ENCODE measurements at regions not wholly inside any gene's neighbourhood (a gene's known extent, or its start where the extent isn't known, plus 50 kb on each side); places are given as distances from the start of the nearest gene placed in this dataset.

DNA sequence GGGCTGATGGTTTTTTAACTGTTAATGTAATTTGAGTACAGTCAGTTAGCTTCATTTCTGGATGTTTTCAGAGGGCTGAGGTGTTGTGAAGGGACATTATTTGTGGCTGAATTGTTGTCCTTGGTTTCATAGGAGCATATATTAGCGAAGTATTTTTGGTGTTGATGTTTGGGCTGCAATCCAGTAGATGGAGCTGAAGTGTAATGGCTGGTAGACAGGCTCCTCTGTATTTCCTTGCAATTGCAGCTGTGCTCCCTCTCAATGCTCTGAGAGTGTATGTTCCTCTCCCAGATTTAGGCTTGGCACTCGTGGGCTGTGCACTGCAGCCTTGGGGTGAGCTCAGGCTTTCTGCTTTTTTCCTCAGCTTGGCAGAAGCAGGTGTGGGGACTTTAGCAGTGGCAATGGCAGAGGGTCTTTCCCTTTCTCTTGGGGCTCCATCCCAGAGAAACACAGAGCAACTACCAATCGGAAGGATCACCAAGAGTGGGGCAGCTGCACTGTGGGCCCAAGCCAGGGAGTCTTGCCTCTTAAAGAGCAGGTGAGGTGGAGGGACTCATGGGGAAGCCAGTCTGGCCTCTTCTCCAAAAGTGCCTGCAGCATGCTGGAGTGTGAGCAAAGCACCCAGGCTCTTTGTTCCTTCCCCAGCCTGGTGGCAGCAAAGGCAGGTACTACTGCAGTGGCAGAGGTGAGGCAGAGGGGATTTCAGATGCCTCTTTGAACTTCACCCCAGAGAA, 544.4 kb downstream of the SH2D4B start:
- ChIA-PET CTCF (interaction anchor here (1.7 to 1.8 kb wide), 2 partner anchors 10 to 13 kb away, joined by 4 to 5 read pairs; no protein-coding TSS in a partner anchor), POLR2A (no interaction called here)

DNA sequence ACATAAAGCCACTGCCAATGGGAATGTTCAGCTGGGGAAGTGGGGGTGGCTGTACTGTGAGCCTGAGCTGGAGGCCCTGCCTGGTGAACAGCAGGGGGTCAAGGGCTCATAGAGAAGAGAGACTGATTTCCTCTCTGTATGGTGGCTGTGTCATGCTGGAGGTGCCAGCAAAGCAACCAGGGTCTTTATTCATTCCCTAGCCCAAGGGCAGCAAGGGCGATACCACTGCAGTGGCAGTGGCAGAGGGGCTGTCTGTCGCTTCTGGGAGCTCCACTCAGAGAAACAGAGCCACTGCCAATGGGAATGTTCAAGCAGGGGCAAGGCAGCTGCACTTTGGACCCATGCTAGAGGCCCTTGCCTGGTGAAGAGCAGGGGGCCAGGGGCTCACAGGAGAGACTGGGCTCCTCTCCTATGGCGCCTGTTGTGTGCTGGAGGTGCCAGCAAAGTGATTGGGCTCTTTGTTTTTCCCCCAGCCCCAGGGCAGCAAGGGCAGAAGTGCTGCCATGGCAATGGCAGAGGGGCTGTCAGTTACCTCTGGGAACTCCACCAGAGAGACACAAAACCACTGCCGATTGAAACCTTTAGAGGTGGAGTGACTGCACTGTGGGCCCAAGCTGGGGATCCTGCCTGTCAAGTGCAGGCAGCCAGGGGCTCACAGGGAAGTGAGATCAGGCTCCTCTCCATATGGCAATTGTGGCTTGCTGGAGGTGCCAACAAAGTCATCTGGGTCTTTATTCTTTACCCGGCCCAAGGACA, 545.1 kb downstream of the SH2D4B start:
- Histone ChIP-seq H3K27ac (ENCODE audit: low read depth in 2 of 2, low read length in 1 of 2) (no peak overlapping the region), H3K36me3 (replicated peaks in 1 of 2; ENCODE audit: control insufficient read depth in 1 of 2, insufficient read depth in 2 of 2, low read length in 1 of 2) (no peaks in the 10 kb centered on the region), H4K20me1 (ENCODE audit: insufficient read depth) (no peaks in the 10 kb centered on the region), H3K4me2 (no peak overlapping the region), H2AFZ (ENCODE audit: low read depth) (no peak overlapping the region), H3K4me3 (ENCODE audit: low read depth in 2 of 2, low read length in 1 of 2) (no peak overlapping the region), H3K27me3 (ENCODE audit: insufficient read depth) (no peaks in the 10 kb centered on the region), H3F3A (replicated peaks; ENCODE audit: insufficient read depth) (no peaks in the 10 kb centered on the region), H3K79me2 (ENCODE audit: insufficient read depth) (no peaks in the 10 kb centered on the region), H3K9ac (no peak overlapping the region), H3K4me1 (ENCODE audit: control insufficient read depth in 1 of 2, insufficient read depth in 2 of 2, low read depth in 1 of 2, low read length in 1 of 2) (no peaks in the 10 kb centered on the region), H3K9me2 (no peaks in the 10 kb centered on the region), H3K9me3 (no peaks in the 10 kb centered on the region)
- no peak for DNase-seq
- ChIA-PET POLR2A (no interaction called here), CTCF (interaction anchor here (1.7 to 1.8 kb wide), 2 partner anchors 11 to 12 kb away, joined by 4 to 5 read pairs; no protein-coding TSS in a partner anchor)
- WGBS (ENCODE audit: low lambda C conversion rate), result 14% methylated on average over 4 of the region's 5 CpGs
- TF ChIP-seq, protein P1, sequence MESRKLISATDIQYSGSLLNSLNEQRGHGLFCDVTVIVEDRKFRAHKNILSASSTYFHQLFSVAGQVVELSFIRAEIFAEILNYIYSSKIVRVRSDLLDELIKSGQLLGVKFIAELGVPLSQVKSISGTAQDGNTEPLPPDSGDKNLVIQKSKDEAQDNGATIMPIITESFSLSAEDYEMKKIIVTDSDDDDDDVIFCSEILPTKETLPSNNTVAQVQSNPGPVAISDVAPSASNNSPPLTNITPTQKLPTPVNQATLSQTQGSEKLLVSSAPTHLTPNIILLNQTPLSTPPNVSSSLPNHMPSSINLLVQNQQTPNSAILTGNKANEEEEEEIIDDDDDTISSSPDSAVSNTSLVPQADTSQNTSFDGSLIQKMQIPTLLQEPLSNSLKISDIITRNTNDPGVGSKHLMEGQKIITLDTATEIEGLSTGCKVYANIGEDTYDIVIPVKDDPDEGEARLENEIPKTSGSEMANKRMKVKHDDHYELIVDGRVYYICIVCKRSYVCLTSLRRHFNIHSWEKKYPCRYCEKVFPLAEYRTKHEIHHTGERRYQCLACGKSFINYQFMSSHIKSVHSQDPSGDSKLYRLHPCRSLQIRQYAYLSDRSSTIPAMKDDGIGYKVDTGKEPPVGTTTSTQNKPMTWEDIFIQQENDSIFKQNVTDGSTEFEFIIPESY (IDR thresholded peaks at IDR 0.05; ENCODE audit: borderline replicate concordance, low read depth), result no peak
- TF ChIP-seq RFX5 (IDR thresholded peaks at IDR 0.05; ENCODE audit: low read length) (no peak), EZH2phosphoT487 (IDR thresholded peaks at IDR 0.05; ENCODE audit: borderline replicate concordance, low read depth) (no peak), RAD21 (IDR thresholded peaks at IDR 0.05; ENCODE audit: low read length) (no peak), FOXJ3 (CRISPR knock-in tag; IDR thresholded peaks at IDR 0.05) (no peak), SIN3A (IDR thresholded peaks at IDR 0.05; ENCODE audit: borderline replicate concordance, low read depth, low read length) (no peak), TEAD4 (IDR thresholded peaks at IDR 0.05; ENCODE audit: borderline replicate concordance, insufficient read depth) (no peak), NFIC (IDR thresholded peaks at IDR 0.05; ENCODE audit: borderline replicate concordance) (no peak), JUND (IDR thresholded peaks at IDR 0.05) (no peak), ELF1 (IDR thresholded peaks at IDR 0.05) (no peak), TAF1 (IDR thresholded peaks at IDR 0.05; ENCODE audit: borderline replicate concordance, low read depth, low read length) (no peak), NRF1 (IDR thresholded peaks at IDR 0.05; ENCODE audit: low read depth, low read length) (no peak), SMC3 (IDR thresholded peaks at IDR 0.05; ENCODE audit: low read depth, low read length) (no peak)
- TF ChIP-seq, protein P2, sequence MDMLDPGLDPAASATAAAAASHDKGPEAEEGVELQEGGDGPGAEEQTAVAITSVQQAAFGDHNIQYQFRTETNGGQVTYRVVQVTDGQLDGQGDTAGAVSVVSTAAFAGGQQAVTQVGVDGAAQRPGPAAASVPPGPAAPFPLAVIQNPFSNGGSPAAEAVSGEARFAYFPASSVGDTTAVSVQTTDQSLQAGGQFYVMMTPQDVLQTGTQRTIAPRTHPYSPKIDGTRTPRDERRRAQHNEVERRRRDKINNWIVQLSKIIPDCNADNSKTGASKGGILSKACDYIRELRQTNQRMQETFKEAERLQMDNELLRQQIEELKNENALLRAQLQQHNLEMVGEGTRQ (IDR thresholded peaks at IDR 0.05; ENCODE audit: borderline replicate concordance, low read depth, low read length), result no peak

More for the DNA sequence above, 544.4 kb downstream of the SH2D4B start:
- Histone ChIP-seq H4K20me1 (ENCODE audit: insufficient read depth) (no peaks in the 10 kb centered on the region), H3F3A (replicated peaks; ENCODE audit: insufficient read depth) (no peaks in the 10 kb centered on the region), H3K79me2 (ENCODE audit: insufficient read depth) (no peaks in the 10 kb centered on the region), H3K4me2 (no peak overlapping the region), H3K9ac (no peak overlapping the region), H3K9me2 (no peaks in the 10 kb centered on the region), H3K27me3 (ENCODE audit: insufficient read depth) (no peaks in the 10 kb centered on the region), H3K4me1 (ENCODE audit: control insufficient read depth in 1 of 2, insufficient read depth in 2 of 2, low read depth in 1 of 2, low read length in 1 of 2) (no peaks in the 10 kb centered on the region), H3K36me3 (replicated peaks in 1 of 2; ENCODE audit: control insufficient read depth in 1 of 2, insufficient read depth in 2 of 2, low read length in 1 of 2) (no peaks in the 10 kb centered on the region), H2AFZ (ENCODE audit: low read depth) (no peak overlapping the region), H3K4me3 (ENCODE audit: low read depth in 2 of 2, low read length in 1 of 2) (no peak overlapping the region), H3K27ac (ENCODE audit: low read depth in 2 of 2, low read length in 1 of 2) (no peak overlapping the region), H3K9me3 (no peaks in the 10 kb centered on the region)
- DNase-seq, result no peak
- TF ChIP-seq, protein P3, sequence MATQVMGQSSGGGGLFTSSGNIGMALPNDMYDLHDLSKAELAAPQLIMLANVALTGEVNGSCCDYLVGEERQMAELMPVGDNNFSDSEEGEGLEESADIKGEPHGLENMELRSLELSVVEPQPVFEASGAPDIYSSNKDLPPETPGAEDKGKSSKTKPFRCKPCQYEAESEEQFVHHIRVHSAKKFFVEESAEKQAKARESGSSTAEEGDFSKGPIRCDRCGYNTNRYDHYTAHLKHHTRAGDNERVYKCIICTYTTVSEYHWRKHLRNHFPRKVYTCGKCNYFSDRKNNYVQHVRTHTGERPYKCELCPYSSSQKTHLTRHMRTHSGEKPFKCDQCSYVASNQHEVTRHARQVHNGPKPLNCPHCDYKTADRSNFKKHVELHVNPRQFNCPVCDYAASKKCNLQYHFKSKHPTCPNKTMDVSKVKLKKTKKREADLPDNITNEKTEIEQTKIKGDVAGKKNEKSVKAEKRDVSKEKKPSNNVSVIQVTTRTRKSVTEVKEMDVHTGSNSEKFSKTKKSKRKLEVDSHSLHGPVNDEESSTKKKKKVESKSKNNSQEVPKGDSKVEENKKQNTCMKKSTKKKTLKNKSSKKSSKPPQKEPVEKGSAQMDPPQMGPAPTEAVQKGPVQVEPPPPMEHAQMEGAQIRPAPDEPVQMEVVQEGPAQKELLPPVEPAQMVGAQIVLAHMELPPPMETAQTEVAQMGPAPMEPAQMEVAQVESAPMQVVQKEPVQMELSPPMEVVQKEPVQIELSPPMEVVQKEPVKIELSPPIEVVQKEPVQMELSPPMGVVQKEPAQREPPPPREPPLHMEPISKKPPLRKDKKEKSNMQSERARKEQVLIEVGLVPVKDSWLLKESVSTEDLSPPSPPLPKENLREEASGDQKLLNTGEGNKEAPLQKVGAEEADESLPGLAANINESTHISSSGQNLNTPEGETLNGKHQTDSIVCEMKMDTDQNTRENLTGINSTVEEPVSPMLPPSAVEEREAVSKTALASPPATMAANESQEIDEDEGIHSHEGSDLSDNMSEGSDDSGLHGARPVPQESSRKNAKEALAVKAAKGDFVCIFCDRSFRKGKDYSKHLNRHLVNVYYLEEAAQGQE (IDR thresholded peaks at IDR 0.05; ENCODE audit: low read depth, low read length), result no peak
- TF ChIP-seq FOXM1 (IDR thresholded peaks at IDR 0.05; ENCODE audit: low read depth) (no peak), RAD21 (IDR thresholded peaks at IDR 0.05; ENCODE audit: low read length) (peak; percentile 28; the same call in 1 of the 2 replicates), RCOR1 (IDR thresholded peaks at IDR 0.05; ENCODE audit: low read length) (no peak), YY1 (IDR thresholded peaks at IDR 0.05; ENCODE audit: low read depth) (no peak)
- TF ChIP-seq, protein P4, sequence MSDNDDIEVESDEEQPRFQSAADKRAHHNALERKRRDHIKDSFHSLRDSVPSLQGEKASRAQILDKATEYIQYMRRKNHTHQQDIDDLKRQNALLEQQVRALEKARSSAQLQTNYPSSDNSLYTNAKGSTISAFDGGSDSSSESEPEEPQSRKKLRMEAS (IDR thresholded peaks at IDR 0.05; ENCODE audit: low read depth), result no peak
- 31% methylated on average over 3 of the region's 3 CpGs for WGBS (ENCODE audit: low lambda C conversion rate)
